Middle frontal gyrus (tissue), 1 donor: ENCODE measurements at regions not wholly inside any gene's neighbourhood (a gene's known extent, or its start where the extent isn't known, plus 50 kb on each side); places are given as distances from the start of the nearest gene placed in this dataset.

Experiments used
- DNase-seq: peaks from one replicate; pipeline ENCODE4 v3.0.0-alpha.2; 2015; ENCODE audit warnings: low spot score; ENCODE audit errors: extremely low spot score

DNA sequence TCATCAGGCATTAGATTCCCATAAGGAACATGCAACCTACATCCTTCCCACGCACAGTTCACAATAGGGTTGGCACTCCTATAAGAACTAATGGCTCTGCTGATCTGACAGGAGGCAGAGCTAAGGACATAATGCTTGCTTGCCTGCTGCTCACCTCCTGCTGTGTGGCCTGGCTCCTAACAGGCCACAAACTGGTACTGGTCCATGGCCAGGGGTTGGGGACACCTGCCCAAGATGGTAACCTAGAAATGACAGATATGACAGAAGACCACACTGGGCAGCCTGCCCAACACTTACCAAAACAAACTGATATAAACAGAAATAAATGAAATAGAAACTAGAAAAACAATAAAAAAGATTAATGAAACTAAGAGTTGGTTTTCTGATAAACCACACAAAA is 325.6 kb downstream of the SEC23A start:
- no peak for DNase-seq

DNA sequence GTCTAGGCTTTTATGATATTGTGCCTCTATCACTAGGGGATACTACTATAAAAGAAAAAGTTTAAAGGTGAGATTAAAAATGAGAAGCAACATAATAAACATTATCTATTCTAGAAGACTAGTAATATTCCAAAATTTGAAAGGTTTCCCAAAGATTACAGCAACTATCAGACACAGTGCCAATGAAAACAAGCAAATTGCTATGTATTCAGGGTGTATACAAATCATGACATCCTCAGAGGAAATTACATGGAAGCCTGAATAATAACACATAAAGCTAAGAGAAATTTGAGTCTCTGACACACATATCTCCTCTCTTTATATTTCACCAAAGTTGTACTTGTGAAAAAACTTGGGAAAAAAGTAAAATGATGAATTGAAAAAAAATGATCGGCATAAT is 327.0 kb downstream of the SEC23A start:
- DNase-seq, result no peak

DNA sequence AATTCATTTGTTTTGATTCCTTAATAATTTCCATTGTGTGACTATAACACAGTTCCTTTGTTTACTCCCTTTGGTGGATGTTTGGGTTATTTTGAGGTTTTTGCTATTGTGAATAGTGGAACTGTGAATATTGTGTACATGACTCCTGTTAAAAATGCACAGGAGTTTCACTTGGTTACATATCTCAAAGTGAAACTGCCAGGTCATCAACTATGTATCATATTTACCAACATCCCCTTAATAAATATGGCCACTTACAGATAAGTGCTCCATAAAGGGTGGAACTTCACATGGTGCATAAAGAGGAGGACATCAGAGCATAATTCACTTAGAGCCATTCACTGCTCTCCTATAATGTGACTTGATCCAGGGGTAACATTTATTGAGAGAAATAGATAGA is 328.9 kb downstream of the SEC23A start:
- DNase-seq, result no peak

DNA sequence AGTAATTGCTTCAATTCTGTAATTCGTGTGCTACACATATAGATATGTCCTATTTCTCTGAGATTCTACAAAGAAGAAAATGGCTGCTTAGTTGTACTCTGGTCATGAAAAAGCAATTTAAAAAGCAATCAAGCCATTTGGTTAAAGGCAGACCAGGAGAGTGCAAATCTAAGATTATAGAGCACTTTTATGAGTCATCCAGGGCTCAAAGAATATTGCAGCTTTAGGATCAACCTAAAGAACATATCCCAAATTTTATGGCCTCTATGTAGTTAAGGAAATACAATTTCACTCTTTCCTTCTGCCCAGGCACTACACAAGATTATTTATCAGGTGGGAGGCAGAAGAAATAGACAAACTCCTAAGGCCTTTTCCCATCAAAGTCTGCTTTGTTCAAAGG is 332.8 kb downstream of the SEC23A start:
- DNase-seq, result no peak

DNA sequence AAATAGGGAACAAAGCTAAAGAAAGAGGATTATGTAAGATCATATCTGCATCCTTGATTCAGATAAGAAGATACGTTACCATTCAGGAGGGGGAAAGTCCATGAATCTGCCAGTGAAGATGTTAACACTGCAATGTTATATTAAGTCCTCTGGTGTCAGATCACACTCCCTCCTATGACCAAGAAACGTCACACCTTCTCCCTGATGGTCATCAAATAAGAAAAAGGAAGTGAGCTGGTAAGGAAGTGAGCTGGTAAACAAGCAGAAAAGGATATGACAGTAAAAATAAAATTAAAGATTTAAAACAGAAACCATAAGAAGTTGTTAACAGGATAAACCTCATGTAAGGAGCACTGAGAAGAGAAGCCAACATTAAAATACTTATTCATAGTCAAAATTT is 340.2 kb downstream of the SEC23A start:
- no peak for DNase-seq

DNA sequence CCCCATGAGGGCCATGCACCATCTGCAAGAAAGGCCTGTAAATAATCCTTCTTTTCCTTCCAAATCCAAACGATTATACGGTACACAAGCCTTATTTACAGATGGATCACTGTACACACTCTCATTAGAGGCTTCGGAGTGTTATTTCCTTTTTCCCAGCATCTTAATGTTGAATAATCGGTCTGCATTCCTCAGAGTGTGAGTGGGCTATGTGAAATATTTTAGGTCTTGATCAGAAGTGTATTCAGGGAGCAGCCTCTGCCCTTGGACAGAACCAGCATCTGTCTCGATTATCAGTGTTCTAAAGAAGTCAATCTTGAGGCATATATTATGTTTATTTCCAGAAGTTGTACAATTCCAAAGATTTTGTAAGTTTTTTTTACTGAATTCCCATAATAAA is 340.6 kb downstream of the SEC23A start:
- no peak for DNase-seq

DNA sequence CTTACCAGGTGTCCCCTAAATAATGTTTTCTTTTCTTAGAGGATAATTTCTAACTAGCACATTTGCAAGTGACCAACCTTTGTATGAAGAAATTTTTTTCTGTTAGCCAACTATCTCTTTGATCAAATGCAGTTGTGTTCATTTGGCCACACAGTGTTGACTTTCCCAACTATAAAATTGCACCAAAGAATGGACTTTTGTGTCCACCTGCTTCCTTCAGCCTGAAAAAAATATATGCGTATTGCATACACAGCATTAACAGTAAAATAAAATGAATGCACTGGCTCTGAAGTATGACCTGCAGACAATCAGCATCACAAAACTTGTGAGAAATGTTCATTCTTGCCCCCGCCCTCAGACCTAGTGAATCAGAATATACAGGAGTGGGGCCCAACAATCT is 342.0 kb downstream of the SEC23A start:
- no peak for DNase-seq

DNA sequence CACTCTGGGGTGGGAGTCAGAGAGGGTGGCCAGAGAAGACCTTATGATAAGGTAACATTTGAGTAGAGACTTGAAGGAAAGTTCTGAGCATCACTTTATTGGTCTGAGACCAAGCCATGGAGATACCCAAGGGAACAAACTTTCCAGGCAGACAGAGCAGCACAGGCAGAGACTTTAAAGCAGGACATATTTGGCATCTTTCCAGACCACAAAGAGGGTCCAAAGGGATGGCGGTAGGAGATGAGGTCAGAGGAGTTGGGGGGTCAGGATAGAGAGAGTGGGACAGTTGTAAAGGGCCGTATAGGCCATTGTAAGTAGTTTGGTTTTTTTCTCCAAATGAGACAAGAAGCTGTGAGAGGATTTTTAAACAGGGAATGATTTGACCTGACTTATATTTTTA is 344.4 kb downstream of the SEC23A start:
- no peak for DNase-seq

DNA sequence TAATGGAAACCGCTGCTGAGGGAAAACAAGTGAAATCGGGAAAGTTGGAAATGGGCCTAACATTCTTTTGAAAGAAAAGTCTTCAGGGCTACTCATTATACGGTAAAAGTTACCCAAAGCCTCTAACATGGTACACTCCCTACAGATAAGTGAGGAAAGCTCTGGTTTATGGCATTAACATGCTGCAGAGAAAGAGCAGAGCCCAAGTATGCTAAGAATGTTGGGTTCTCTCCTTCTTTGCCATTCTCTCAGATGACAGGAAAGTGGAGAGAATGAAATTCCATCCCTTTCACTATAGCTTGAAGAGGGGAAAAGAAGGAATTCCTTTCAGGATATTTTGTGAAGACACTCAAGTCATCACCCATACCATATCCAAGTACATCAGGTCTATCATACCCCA is 348.0 kb downstream of the SEC23A start:
- DNase-seq, result no peak

DNA sequence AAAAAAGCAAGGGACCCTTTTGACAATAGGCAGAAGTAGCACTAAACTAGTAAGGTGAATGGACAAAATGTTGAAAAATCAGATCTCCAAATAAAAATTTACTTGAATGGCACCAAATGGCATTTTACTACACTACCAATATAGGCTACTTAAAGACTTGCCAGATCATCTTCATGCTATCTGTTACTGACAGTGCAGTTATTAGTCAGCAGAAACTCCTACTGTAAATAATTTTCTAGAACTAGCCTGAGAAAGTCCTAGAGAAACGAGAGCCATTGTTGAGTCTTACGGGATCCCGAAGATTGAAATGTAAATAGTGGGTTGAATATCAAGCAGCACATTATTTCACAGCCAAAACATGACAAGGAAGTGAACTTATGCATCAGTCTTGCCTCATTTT is 350.3 kb downstream of the SEC23A start:
- DNase-seq, result no peak

DNA sequence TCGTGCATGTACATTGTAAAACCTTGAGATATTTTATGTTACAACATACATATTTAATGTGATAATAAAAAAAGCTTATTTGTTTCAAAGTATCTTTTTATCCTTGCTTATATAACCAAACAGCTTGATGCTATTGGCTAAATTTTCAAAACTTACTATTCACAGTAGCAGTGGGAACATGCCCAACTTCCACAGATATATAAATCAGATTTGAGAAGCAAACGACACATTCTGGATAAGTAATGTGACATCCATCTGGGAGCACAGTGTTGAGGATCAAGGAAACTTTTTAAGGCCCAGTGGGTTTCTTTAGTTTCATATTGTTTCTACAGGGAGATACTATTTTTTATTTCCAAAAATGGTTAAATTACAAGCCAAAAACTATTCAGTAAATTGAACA is 350.7 kb downstream of the SEC23A start:
- no peak for DNase-seq

DNA sequence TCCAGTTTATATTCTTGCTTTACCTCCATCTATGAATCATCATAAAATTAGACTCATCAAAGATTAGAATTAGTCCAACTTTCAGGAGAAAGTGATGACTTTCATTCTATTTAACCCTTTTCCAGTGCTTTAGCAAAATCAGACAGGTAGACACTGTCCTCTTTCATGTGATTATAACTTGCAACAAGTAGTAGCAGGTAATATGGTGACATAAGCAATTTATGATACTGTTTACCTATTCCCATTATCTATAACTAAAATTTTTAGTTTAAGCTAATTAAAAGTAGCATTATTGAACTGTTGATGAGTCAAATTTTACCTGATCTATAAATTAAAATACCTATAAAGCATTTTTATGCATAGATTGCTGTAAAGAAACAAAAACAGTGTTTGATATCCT is 351.6 kb downstream of the SEC23A start:
- no peak for DNase-seq

DNA sequence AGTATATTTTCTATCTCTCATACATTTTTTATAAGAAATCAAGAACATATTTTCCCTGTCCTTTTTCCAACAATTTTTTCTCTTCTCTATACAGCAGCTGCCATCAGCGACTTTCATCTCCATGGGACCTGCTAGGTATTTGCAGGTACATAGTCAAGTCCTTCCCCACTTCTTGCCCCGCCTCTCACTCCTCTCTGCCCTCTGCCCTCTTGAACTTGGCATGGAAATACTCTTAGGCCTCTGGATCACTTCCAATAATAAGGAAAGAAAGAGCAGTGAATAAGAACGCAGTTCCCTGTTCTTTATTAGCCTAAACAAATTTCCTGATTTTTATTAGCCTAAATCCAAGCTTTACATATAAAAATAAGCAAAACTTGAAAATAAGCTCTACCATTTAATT is 353.1 kb downstream of the SEC23A start:
- DNase-seq, result no peak

DNA sequence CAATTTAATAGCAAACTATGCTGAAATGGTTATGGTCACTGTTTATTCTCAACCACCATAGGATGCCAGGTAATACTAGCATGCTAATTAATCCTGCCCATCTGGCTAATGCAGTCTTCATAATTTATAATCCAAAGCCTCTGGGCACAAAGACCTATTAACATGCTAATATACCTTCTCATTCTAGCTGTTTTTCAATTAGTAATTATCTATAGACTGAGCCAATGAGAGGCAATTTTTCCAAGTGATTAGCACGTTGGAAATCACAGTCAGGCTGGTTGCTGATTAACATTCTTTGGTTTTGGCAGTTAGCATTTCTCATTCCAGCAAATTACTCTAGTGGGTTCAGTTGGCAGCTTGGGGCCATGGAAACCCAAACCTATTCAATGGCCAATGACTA is 357.2 kb downstream of the SEC23A start:
- no peak for DNase-seq

DNA sequence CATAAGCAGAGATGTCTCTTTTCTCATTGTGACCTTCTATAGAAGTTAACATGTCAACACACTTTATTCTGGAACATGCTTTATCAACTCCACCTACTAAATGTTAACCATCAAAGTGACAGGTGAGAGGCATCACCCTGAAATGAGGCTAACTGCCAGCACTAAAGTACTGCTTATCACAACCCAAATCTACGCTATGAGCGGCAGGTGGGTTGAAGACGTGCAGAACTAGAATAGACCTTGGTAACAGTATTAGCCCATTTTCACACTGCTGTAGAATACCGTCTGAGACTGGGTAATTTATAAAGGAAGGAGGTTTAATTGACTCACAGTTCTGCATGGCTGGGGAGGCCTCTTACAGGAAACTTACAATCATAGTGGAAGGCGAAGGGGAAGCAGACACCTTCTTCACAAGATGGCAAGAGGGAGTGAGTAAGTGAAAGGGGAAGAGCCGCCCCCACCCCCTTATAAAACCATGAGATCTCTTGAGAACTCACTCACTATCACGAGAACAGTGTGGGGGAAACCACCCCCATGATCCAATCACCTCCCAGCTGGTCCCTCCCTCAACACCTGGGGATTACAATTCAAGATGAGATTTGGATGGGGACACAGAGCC is 359.0 kb downstream of the SEC23A start:
- no peak for DNase-seq

DNA sequence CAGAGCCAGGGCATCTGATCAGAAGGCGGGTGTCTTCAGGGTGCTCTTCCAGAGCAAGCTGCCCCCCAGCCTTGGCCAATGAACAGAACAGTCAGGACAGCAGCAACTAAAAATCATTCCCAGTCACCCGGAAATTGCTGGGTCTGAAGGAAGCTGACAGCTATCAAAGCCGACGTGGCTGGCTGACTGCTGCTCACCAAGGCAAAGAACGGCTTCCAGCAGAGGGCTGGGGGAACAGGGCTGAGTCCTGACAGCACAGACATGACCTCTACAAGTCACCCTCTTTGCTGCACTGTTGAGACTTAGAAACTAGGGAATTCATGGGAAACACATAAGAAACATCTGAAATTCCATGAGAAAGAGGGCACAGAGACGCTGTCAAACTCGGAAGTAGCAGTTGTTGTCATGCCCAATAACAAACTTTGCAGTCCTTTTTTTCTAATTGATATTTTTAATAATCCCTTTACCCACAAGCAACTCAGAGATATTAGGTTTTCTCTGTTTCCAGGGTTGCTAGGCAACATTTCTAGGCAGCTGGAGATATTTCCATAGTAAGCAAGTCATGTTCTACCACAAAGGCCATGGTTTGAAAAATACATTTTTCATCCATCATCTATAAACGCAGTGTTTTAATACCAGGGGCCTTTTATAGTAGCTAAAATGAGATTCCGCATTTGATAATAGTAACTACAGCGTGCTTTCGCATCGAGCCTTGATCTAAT is 365.2 kb downstream of the SEC23A start:
- DNase-seq, result no peak

DNA sequence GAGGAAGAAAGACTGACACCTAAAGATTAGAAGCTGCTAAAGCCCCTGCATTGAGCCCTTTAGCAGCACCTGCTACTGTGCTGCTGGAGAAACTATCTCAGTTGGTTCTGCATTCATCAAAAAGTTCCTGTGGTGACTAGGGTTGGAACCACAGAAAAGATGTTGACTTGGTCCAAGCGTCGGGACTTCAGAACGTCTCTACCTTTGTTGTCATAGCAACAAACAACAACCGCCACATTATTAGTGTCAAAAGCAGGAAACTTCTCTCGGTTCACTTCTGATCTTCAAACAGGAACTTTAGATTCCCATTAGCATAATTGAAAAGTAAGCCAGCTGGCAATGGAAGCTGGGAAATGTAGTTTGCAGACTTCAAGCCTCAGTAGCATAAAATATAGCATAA is 368.0 kb downstream of the SEC23A start:
- DNase-seq, result no peak

DNA sequence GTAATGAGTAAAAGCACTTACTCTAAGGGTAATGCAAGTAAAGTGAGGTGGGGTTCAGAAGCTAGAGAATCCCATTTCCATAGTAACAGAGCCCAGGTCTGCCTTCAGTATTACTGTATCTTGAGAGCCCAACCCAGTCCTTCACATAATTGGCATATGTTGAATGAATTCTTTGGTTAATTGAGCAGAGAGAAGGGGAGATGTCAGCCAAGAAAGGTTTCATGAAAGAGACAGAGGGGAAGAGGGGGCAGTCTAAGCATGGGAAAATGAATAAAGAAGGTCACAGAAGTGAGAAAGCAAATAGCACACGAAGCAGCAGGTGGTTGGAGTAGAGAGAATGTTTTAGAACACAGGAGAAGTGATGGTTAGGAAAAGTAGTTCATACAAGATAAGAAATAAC is 371.1 kb downstream of the SEC23A start:
- DNase-seq, result no peak

DNA sequence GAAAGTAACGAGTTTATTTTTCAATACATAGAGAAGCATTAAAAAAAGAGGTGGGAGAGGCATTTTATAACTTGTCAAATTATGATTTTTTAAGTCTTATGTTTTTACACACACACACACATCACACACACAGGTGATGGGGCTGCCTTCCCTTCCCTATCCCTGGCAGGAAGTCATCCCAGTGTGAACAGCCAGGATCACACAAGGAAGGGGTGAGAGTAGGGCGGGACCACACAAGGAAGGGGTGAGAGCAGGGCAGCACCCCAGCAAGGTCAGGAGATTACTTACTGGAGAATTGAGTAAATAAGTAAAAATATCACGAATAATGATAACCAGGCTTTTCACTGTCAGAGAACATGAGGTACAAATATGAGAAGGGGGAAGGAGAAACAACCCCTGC is 372.6 kb downstream of the SEC23A start:
- no peak for DNase-seq

DNA sequence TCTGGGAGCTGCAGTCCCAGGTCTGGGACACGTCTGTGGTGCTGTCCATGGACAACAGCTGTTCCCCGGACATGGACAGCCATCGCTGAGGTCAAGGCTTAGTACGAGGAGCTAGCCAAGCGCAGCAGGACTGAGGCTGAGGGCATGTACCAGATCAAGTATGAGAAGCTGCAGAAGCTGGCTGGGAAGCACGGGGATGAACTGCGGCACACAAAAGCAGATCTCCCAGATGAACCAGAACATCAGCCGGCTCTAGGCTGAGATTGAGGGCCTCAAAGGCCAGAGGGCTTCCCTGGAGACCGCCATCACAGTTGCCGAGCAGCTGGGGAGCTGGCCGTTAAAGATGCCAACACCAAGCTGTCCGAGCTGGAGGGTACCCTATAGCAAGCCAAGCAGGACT is 375.3 kb downstream of the SEC23A start:
- DNase-seq, result no peak

DNA sequence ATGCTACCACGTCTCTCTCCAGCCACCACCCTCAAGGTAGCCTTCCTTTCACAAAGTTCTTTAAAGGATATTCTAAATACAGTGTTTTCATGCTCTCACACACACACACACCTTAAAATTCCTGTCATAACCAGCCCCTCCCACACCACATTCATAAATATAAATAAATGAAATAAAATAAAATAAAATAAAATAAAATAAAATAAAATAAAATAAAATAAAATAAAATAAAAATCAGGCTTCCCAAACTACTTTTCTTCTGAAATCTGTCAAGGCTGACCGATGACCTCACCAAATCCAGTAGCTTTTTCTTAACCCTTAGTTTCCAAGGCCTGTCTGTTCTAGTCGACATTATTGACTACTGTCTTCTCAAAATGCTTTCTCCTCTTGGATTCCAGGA is 378.4 kb downstream of the SEC23A start:
- DNase-seq, result no peak

DNA sequence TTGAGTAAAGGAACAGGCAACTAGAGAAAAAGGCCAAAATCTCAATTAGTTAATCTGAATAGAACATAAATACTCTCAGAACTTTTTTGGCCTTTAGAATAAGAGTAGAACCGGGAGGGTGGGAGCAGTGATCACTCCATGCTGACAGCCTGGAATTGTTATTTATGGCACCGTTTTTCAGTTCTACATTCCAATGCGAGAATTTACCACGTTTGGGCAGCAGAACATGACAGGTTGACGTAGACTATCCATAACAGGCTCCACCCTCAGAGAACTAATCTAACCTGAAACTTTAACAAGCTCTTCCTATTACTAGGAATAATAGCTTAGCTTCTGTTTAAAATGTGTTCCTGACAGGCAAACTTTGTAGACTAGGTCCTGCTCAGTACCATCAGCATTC is 379.1 kb downstream of the SEC23A start:
- DNase-seq, result no peak

DNA sequence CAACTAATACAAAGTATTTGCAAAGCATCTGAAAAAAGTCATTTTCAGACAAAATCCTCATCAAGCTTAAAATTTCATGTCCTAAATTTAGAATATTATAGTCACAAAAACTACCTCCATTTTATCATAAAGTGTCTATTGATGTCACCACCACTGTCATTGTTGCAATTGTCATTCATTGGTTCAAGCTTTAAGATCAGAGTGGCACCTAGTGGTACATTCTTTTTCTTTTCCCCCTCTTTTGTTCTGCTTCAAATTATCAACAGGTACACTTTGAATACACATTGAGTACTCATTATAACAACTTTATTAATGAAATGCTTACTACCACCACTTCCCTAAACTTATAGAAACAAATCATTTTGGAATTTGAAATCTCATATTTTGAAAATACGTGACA is 379.8 kb downstream of the SEC23A start:
- DNase-seq, result no peak
